Activated B cell treated with CpG ODN at 0.5 μM for 24 hours (primary cell): ENCODE measurements at regions not wholly inside any gene's neighbourhood (a gene's known extent, or its start where the extent isn't known, plus 50 kb on each side); places are given as distances from the start of the nearest gene placed in this dataset.

Source experiments
- ATAC-seq: fragments of 200-7000 bp; cut with Tn5 transposase; one replicate; pipeline ENCODE4 v1.10.0; 2021; ENCODE audit warnings: low read depth, mild to moderate bottlenecking, moderate library complexity
- CTCF ChIA-PET: fragments of 350-600 bp; sonication (Branson Sonifier 250); formaldehyde crosslinking; loops from one replicate; lab custom pipeline; 2021; ENCODE audit warnings: antibody characterized with exemption; lab: Charles Lee
- POLR2A ChIA-PET: fragments of 350-600 bp; sonication (Branson Sonifier 250); formaldehyde crosslinking; loops from one replicate; lab custom pipeline; 2021; ENCODE audit warnings: antibody characterized with exemption; lab: Charles Lee
- DNase-seq: peaks from one replicate; pipeline ENCODE4 v3.0.0; 2022
- H3K27ac Mint-ChIP-seq: one replicate; pipeline ENCODE4 v1.8.0; 2020; ENCODE audit warnings: mixed read lengths
- H3K27me3 Mint-ChIP-seq: one replicate; pipeline ENCODE4 v1.8.0; 2021; ENCODE audit warnings: mixed read lengths
- H3K36me3 Mint-ChIP-seq: one replicate; pipeline ENCODE4 v1.8.0; 2021; ENCODE audit warnings: low read depth, mixed read lengths
- H3K4me1 Mint-ChIP-seq: one replicate; pipeline ENCODE4 v1.8.0; 2021; ENCODE audit warnings: mixed read lengths
- H3K4me3 Mint-ChIP-seq: one replicate; pipeline ENCODE4 v1.8.0; 2020; ENCODE audit warnings: mild to moderate bottlenecking, mixed read lengths
- H3K9me3 Mint-ChIP-seq: one replicate; pipeline ENCODE4 v1.8.0; 2020; ENCODE audit warnings: mixed read lengths
- intact Hi-C: fragments of 100-400 bp; cut with micrococcal nuclease; formaldehyde crosslinking; loops from one replicate; pipeline ENCODE4 v1.15.1; 2024
- TF ChIP-seq, protein P1 (sequence below): fragments of 200-600 bp; IDR thresholded peaks from one replicate; pipeline ENCODE4 v1.8.0; 2022; ENCODE audit warnings: antibody characterized with exemption, mild to moderate bottlenecking

DNA sequence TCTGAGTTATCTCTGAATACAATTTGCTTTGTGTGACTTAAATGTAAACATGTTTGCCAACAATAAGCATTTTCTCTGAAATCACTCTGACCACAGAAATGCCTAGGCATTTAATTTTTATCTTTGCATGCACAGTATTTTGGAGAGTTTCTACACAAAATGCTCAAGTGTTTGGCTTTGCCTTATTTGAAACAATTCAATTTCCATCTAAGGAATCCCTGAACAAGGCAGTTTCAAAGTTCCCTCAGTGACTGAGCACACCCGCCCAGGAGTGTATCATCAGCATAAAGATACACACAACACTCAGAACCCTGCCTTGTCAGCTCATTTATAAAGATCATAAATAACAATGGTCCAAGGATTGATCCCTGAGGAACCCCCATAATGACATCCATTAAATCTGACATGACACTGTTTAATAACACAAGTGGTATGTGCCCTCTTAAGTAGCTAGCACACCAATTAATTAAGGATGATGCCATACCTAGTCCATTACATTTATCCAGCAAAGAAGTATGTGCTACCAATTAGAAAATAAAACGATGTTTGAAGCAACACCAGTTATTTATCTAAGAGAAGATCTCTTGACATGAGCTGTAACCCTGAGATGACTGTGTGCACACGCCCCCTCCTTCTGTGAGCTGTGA, 585.8 kb downstream of the ADGRL2 start:
- TF ChIP-seq, protein P1, sequence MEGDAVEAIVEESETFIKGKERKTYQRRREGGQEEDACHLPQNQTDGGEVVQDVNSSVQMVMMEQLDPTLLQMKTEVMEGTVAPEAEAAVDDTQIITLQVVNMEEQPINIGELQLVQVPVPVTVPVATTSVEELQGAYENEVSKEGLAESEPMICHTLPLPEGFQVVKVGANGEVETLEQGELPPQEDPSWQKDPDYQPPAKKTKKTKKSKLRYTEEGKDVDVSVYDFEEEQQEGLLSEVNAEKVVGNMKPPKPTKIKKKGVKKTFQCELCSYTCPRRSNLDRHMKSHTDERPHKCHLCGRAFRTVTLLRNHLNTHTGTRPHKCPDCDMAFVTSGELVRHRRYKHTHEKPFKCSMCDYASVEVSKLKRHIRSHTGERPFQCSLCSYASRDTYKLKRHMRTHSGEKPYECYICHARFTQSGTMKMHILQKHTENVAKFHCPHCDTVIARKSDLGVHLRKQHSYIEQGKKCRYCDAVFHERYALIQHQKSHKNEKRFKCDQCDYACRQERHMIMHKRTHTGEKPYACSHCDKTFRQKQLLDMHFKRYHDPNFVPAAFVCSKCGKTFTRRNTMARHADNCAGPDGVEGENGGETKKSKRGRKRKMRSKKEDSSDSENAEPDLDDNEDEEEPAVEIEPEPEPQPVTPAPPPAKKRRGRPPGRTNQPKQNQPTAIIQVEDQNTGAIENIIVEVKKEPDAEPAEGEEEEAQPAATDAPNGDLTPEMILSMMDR, result no peak
- ChIA-PET CTCF (no interaction called here), POLR2A (no interaction called here)
- DNase-seq, result no peak
- Mint-ChIP-seq H3K9me3 (no peaks in the 10 kb centered on the region), H3K4me1 (no peaks in the 10 kb centered on the region), H3K36me3 (no peaks in the 10 kb centered on the region), H3K27me3 (no peaks in the 10 kb centered on the region), H3K27ac (no peak overlapping the region), H3K4me3 (no peak overlapping the region)
- no peak for ATAC-seq
- intact Hi-C loops, result no loop called here

DNA sequence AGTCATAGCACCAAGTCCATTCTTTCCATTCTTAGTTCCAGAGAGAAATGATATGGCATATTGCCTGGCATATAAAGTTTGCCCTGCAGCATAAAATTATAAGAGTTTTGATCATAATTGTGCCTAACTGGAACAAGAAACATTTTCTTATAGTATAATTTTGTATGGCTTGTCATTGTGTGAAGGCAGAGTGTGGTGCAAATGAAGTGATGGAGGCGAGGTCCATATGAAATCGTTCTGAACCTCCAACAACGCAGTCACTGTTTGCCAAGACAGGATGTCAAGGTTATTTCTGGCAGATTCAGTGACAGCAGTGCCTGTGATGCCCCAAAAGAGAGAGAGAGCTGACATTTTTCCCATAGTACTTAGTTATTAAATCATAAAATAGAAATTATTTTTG, 584.0 kb downstream of the ADGRL2 start:
- H3K9me3 Mint-ChIP-seq, result peaks cover 2% of the 10 kb centered on the region
- POLR2A ChIA-PET, result no interaction called here
- DNase-seq, result no peak
- no peaks in the 10 kb centered on the region for H3K36me3 Mint-ChIP-seq
- intact Hi-C loops, result no loop called here
- CTCF ChIA-PET, result no interaction called here
- no peaks in the 10 kb centered on the region for H3K27me3 Mint-ChIP-seq
- no peaks in the 10 kb centered on the region for H3K4me1 Mint-ChIP-seq
- no peak overlapping the region for H3K4me3 Mint-ChIP-seq
- TF ChIP-seq, protein P1, result no peak
- no peak for ATAC-seq
- no peak overlapping the region for H3K27ac Mint-ChIP-seq

DNA sequence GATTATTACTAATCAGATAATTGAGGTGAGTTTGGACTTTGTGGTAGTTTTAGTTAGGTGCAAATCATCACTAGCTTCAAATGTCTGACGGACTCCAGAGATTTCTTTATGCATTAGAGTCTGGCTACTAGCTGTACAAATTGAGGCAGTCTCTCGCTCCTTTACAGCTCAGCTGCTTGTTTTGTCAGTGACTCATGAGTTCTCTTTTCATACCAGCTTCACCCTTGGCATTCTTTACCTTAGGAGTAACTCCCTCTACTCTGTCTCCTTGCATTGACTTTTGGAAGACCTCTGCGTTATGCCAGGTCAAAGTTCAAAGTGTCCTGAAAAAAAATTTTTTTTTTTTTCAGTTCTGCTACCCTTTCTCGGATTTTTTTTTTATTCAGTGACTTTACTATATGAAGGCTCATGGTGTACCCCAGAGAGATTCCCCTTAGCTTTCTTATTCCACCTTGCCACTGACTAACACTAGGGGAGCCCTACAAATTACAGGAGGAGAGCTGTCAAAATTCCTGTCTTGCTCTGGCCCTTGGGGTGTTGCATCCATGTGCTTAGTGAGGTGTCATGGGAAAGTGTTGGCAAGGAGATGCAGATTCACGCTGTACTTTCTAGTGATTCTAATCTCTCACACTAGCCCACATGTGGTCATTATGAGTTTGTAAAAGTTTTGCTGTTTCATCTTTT, 576.6 kb downstream of the ADGRL2 start:
- Mint-ChIP-seq H3K27ac (no peak overlapping the region), H3K4me1 (peaks cover 1% of the 10 kb centered on the region), H3K4me3 (no peak overlapping the region), H3K36me3 (no peaks in the 10 kb centered on the region), H3K27me3 (no peaks in the 10 kb centered on the region), H3K9me3 (peaks cover 4% of the 10 kb centered on the region)
- POLR2A ChIA-PET, result no interaction called here
- no peak for DNase-seq
- TF ChIP-seq, protein P1, result no peak
- intact Hi-C loops, result no loop called here
- no peak for ATAC-seq
- CTCF ChIA-PET, result no interaction called here

DNA sequence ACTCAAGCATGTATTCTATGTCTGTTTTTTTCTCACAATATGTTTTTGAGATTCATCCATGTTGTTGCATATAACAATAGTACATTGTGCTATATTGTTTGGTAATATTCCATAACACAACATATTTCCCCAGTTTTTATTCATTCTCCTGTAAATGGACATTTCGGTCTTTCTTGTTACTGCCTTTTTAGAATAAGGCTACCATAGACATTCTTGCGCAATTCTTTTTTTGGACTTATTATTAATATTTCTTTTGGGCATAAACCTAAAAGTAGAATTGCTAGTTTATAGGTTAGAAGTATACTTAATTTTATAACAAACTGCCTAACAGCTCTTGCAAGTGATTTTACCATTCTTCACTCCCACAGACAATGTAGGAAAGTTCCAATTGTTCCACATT, 573.0 kb downstream of the ADGRL2 start:
- POLR2A ChIA-PET, result no interaction called here
- H3K4me3 Mint-ChIP-seq, result no peak overlapping the region
- ATAC-seq (no peak), DNase-seq (no peak)
- no peaks in the 10 kb centered on the region for H3K36me3 Mint-ChIP-seq
- intact Hi-C loops, result no loop called here
- CTCF ChIA-PET, result no interaction called here
- H3K9me3 Mint-ChIP-seq, result no peaks in the 10 kb centered on the region
- H3K4me1 Mint-ChIP-seq, result peaks cover 3% of the 10 kb centered on the region
- no peak overlapping the region for H3K27ac Mint-ChIP-seq
- TF ChIP-seq, protein P1, result no peak
- no peaks in the 10 kb centered on the region for H3K27me3 Mint-ChIP-seq

DNA sequence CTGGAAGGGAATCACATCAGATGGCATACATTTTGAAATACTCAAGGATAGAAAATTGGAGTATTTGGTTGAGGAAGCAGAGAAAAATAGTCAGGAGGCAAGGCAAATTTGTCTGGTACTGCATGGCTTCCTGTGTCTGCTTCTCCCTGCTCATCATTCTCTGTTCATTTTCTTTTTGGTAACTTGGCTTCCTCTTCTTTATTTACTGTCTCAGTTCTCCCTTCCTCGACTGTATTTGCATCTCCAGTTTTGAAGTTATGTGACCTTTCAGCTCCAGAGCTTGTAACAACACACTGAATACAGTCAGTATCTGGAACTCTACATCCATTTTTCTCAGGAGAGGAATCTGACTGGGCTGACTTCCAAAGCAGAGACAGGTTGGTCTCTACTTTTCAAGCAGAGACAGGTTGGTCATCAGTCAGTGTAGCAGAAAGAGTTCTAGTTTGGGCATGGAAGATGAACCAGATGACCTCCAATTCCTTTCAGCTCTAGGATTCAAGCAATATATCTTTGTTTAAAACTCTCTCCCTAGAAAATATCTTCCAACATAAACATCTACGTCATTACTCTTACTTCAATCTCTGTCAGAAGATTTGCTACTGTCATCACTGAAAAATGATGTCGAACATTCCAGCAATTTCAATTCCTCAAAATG, 571.2 kb downstream of the ADGRL2 start:
- peaks cover 3% of the 10 kb centered on the region for H3K4me1 Mint-ChIP-seq
- H3K36me3 Mint-ChIP-seq, result no peaks in the 10 kb centered on the region
- ChIA-PET CTCF (no interaction called here), POLR2A (no interaction called here)
- H3K27me3 Mint-ChIP-seq, result no peaks in the 10 kb centered on the region
- TF ChIP-seq, protein P1, result no peak
- intact Hi-C loops, result no loop called here
- no peak overlapping the region for H3K4me3 Mint-ChIP-seq
- H3K27ac Mint-ChIP-seq, result no peak overlapping the region
- no peak for DNase-seq
- ATAC-seq, result no peak
- H3K9me3 Mint-ChIP-seq, result no peaks in the 10 kb centered on the region
